Daoy (cell line): ENCODE measurements at regions not wholly inside any gene's neighbourhood (a gene's known extent, or its start where the extent isn't known, plus 50 kb on each side); places are given as distances from the start of the nearest gene placed in this dataset.

Experiments
- DNase-seq: peaks from one replicate; pipeline ENCODE4 v3.0.0-alpha.2; 2015; ENCODE audit warnings: low read depth

DNA sequence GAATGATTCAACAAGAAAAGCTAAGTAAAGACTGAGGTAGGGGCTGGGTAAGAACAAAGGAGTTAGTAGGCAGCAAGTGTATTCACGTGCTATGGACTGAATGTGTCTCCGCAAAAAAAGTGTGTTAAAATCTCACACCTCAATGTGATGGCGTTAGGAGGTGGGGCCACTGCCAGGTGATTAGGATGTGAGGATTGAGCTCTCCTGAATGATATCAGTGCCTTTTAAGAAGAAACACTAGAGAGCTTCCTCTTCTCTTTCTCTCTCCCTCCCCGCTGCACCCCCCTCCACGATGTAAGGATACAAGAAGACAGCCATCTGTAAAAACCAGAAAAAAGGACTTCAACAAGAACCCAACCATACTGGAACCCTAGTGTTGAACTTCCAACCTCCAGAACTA lies 396.1 kb upstream of the PLXNA2 start:
- DNase-seq = no peak

DNA sequence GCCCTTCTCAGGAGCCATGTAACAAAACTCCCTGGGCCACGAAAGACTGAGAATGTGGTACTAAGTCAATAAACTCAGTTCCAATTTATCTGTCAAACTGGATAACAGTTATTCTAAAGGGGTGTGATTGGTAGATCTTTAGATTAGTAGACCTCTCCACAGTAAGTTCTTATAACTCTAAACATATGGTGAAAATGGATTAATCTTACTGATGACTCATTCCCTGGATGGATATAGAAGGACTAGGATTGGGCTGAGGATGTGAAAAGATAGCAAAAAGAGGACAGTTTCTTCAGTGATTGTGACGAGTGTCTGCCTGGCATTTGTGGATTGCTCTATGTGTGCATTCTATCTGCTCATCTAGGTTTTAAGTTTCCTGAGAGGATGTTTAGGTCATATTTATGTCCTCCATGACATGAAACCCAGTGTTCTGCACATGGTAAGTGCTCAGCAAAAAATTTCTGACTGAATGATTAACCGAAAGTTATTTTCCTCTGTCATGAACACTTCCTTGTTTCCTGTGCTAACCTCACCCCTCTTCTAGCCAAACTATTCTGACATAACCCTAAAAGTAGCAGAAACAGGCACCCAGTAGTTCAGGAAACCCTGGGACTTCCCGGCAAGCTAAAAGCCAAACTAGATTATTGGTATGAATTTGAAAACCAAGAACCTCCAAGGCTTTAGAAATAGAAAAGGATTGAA lies 397.5 kb upstream of the PLXNA2 start:
- DNase-seq = no peak

DNA sequence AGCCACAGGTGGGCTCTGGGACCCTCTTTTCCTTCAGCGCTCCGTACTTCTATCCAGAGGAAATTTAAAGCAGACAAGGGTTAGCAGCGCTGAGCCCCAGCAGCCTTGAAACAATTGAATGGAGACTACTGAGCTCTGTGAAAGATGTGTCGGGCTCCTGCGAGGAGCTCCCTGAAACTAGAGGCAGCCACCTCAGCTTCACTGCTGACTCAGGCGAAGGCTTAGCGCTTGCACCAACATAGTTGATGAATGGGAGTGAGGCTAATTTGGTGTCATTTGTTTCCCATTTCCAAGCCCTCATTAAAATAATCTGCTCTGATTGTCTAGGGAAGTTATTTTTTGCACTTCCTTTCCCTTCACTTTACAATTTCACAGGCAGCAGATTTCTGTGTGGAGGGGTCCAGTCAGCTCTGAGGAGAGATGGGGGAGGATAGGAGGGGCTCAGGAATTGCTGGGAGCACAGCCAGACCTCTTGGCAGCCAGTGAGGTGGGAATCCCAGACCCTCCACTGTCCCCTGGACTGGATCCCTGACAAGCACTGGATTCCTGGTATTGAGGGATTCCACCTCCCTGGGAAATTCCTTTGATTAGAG lies 398.9 kb upstream of the PLXNA2 start:
- no peak for DNase-seq

- no peak for DNase-seq
These were observed 400.4 kb upstream of the PLXNA2 start for GRCh38 chr1:208644401-208645160.

GRCh38 chr1:208646431-208646830 lies 402.2 kb upstream of the PLXNA2 start:
- no peak for DNase-seq

- no peak for DNase-seq
These were observed 404.0 kb upstream of the PLXNA2 start for GRCh38 chr1:208648146-208648545.

DNA sequence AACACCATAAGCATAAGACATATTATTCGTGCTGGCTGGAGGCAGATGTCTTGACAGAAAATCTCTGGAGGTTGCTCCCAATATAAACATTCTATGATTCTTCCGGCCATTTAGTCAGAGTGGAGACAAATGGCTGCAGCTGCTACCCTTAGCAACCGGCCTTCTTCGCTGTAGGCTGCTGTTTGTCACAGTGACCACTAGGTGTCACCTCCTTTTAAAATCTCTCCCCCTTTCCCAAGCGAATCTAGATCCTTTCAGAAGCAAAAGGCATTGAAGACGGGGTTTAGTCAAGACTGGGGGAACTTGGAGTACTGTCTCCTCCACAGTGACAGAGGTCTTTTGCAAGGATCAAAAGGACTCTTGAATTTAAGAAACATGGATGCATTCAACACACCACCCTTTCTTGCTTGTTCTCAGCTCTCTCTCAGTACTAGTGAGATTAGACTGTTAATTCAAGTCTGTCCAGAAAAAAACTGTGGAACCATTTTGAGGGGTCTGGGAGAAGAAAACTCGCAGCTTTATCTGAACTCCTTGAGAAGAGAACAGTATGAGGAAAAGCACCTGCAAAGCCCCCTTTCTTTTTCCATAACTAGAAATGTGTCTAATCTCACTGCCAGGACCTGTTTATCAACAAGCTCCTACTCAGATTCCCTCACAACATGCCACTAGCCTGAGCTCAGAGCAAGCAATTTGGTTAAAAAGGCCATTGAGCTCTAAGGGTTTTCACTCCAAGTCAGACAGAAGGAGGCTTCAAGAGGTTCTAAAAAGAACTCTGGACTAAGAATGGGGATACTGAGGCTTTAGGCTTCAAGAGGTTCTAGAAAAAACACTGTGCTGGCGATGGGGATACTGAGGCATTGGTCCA lies 408.3 kb upstream of the PLXNA2 start:
- DNase-seq = peak; percentile 48

GRCh38 chr1:208653426-208653825 lies 409.2 kb upstream of the PLXNA2 start:
- no peak for DNase-seq

GRCh38 chr1:208654241-208654640 lies 410.1 kb upstream of the PLXNA2 start:
- DNase-seq = peak; percentile 2

DNA sequence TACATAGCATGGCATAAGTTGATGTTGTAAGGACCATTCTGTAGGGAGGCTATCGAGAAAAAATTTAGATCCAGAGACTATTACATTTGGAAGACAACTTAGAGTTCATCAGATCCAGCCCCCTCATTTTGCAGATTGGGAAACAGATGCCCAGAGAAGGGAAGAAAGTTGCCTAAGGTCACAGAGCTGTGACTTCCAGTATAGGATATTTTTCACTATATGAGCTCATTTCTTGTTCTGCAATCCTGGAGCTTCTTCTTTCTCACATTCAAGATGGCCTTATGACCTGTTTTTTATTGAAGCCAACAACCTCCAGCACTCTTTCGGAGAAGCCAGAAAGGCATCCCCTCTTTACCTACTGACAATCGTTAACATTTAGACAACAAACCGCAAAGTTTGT lies 421.8 kb upstream of the PLXNA2 start:
- no peak for DNase-seq

GRCh38 chr1:208668991-208669390 lies 424.8 kb upstream of the PLXNA2 start:
- no peak for DNase-seq

- DNase-seq = no peak
These were observed 426.6 kb upstream of the PLXNA2 start for GRCh38 chr1:208670778-208671177.

GRCh38 chr1:208681878-208682663 lies 437.9 kb upstream of the PLXNA2 start:
- no peak for DNase-seq

DNA sequence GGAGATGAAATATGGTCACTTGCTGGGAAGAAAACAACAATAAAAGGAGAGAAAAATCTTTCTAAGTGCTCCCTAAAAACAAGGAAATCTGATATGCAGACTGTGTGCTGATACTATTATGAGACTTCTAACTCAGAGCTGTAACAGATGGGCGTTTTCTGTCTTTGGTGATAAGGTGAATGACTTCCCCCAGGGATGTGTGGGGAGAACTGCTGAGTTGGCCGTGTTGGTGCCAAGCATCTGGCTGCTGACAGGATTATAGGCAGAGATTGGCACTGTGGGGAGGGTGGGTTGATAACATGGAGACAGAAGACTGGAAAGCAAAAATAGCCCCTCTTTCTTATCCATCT lies 438.5 kb upstream of the PLXNA2 start:
- DNase-seq = no peak

DNA sequence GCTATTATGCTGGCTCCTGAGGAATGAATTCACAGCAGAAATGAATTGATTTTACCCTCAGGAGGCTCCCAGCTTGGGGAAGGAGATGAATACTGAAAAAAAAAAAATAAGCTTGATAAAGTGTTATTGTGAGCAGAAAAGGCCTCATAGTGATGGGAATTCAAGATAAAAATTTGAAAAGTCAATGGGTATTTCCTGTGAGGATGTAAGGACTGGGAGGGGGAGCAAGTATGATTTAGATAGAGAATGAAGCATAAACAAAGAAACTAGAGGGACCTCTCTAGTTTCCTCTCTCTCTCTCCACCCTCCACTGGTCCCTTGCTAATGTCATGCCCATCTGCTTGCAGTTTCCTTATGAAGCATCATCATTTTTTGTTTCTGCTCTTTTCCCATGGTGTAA lies 439.0 kb upstream of the PLXNA2 start:
- DNase-seq = no peak

- DNase-seq = no peak
These were observed 440.0 kb upstream of the PLXNA2 start for GRCh38 chr1:208684192-208684591.

- DNase-seq = no peak
These were observed 442.4 kb upstream of the PLXNA2 start for GRCh38 chr1:208686592-208686991.

GRCh38 chr1:208688656-208689315 lies 444.6 kb upstream of the PLXNA2 start:
- DNase-seq = no peak

- DNase-seq = no peak
These were observed 446.8 kb upstream of the PLXNA2 start for GRCh38 chr1:208691012-208691411.

DNA sequence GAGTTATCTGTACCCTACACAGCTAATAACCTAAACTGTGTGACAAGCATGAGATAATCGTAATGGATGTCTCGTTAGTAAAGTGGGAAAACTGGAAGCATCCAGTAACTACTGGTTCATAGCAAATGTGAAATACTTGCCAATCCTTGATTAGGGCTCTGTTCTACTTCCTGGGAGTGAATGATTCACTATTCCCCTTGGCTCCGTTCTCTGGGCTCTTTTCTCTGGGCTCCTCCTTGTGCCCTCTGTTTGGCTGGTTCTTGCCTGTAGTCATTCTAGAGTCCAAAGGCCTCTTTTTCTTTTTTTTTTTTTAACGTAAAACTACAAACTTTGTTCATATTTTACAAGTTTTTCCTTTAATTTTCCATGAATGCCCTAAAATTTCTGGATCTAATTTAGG lies 465.8 kb upstream of the PLXNA2 start:
- DNase-seq = no peak

GRCh38 chr1:208714323-208714722 lies 470.1 kb upstream of the PLXNA2 start:
- DNase-seq = no peak
